Body of pancreas (tissue), 4 donors: ENCODE measurements at regions not wholly inside any gene's neighbourhood (a gene's known extent, or its start where the extent isn't known, plus 50 kb on each side); places are given as distances from the start of the nearest gene placed in this dataset.

Experiments
- POLR2A ChIP-seq, 3 donors: fragments of 450-650 bp; IDR thresholded peaks; one replicate each; pipeline ENCODE4 v1.6.1; 2016; ENCODE audit warnings: antibody characterized with exemption in 3 of 3, mild to moderate bottlenecking in 2 of 3
- TF ChIP-seq, protein P1 (sequence below), 7 experiments: fragments of 450-650 bp in 4 of 7; fragments of 200-600 bp in 3 of 7; sonication (generic) in 3 of 7; IDR thresholded peaks; one replicate each; pipeline ENCODE4 v1.5.1; 2016 to 2019; ENCODE audit warnings: antibody characterized with exemption in 7 of 7

DNA sequence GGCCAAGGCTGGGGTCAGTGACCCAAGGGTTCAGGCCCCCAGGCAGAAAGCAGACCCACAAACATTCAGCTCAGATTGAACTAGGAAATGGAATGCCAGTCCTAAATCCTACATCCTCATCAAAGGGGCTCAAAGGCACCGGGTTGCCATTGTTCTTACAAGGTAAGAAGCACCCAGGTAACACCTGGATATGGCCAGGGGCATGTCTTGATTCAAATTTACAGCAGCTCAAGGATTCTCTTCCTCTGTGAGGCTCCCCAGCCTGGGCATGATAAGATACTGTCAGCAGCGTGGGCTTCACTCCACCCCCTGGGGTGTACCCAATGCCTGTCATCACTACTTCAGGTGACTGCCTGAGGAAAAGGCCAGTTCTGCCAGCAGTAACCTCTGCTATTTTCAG is 92.1 kb upstream of the FSTL4 start:
- TF ChIP-seq, protein P1, sequence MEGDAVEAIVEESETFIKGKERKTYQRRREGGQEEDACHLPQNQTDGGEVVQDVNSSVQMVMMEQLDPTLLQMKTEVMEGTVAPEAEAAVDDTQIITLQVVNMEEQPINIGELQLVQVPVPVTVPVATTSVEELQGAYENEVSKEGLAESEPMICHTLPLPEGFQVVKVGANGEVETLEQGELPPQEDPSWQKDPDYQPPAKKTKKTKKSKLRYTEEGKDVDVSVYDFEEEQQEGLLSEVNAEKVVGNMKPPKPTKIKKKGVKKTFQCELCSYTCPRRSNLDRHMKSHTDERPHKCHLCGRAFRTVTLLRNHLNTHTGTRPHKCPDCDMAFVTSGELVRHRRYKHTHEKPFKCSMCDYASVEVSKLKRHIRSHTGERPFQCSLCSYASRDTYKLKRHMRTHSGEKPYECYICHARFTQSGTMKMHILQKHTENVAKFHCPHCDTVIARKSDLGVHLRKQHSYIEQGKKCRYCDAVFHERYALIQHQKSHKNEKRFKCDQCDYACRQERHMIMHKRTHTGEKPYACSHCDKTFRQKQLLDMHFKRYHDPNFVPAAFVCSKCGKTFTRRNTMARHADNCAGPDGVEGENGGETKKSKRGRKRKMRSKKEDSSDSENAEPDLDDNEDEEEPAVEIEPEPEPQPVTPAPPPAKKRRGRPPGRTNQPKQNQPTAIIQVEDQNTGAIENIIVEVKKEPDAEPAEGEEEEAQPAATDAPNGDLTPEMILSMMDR (IDR thresholded peaks at IDR 0.05): no peak
- TF ChIP-seq POLR2A (IDR thresholded peaks at IDR 0.05): no peak
